GM23338 (cell line): ENCODE measurements at regions not wholly inside any gene's neighbourhood (a gene's known extent, or its start where the extent isn't known, plus 50 kb on each side); places are given as distances from the start of the nearest gene placed in this dataset.

Experiments used
- ATAC-seq: fragments of 200-7000 bp; cut with Tn5 transposase; 3 replicates; pipeline ENCODE4 v1.9.1; 2020
- DNase-seq: peaks from one replicate; pipeline ENCODE4 v3.0.0-alpha.2; 2015; ENCODE audit warnings: low spot score
- H2AFZ ChIP-seq: fragments of 200-600 bp; sonication (generic); 2 replicates; pipeline ENCODE4 v1.8.0; 2016; ENCODE audit warnings: antibody characterized with exemption, mild to moderate bottlenecking, moderate library complexity
- H3F3A ChIP-seq: fragments of 200-600 bp; sonication (generic); replicated peaks from 2 replicates; pipeline ENCODE4 v1.8.0; 2017; ENCODE audit warnings: antibody characterized with exemption, mixed run types, low read depth
- H3K27ac ChIP-seq: fragments of 200-600 bp; sonication (generic); 2 replicates; pipeline ENCODE4 v1.6.1; 2016; ENCODE audit warnings: low read depth
- H3K27me3 ChIP-seq: fragments of 200-600 bp; sonication (generic); 2 replicates; pipeline ENCODE4 v1.8.0; 2016; ENCODE audit warnings: mild to moderate bottlenecking, mixed run types, moderate library complexity; ENCODE audit not compliant: insufficient read depth
- H3K36me3 ChIP-seq: fragments of 200-600 bp; sonication (generic); 2 replicates; pipeline ENCODE4 v1.8.0; 2016; ENCODE audit warnings: mild to moderate bottlenecking; ENCODE audit not compliant: insufficient read depth
- H3K4me1 ChIP-seq: fragments of 200-600 bp; sonication (generic); 2 replicates; pipeline ENCODE4 v1.8.0; 2016; ENCODE audit warnings: mild to moderate bottlenecking, moderate library complexity; ENCODE audit not compliant: insufficient read depth
- H3K4me2 ChIP-seq: fragments of 200-600 bp; sonication (generic); 2 replicates; pipeline ENCODE4 v1.7.1; 2017; ENCODE audit warnings: mixed run types
- H3K4me3 ChIP-seq: fragments of 200-600 bp; sonication (generic); 2 replicates; pipeline ENCODE4 v1.6.1; 2016; ENCODE audit warnings: mixed run types
- H3K79me2 ChIP-seq: fragments of 200-600 bp; sonication (generic); replicated peaks from 2 replicates; pipeline ENCODE4 v1.8.0; 2017; ENCODE audit warnings: mild to moderate bottlenecking; ENCODE audit not compliant: insufficient read depth
- H3K9me2 ChIP-seq: fragments of 200-600 bp; sonication (generic); 2 replicates; pipeline ENCODE4 v1.8.0; 2017; ENCODE audit not compliant: insufficient read depth
- H4K20me1 ChIP-seq: fragments of 200-600 bp; sonication (generic); replicated peaks from 2 replicates; pipeline ENCODE4 v1.8.0; 2017; ENCODE audit warnings: mild to moderate bottlenecking; ENCODE audit not compliant: insufficient read depth
- H3K27ac Mint-ChIP-seq: 2 replicates; pipeline ENCODE4 v1.8.0; 2020; ENCODE audit warnings: inconsistent platforms, mild to moderate bottlenecking, moderate library complexity, mixed read lengths
- H3K27me3 Mint-ChIP-seq: 3 replicates; pipeline ENCODE4 v1.8.0; 2022; ENCODE audit warnings: low read depth, mild to moderate bottlenecking, moderate library complexity, mixed read lengths, inconsistent platforms; ENCODE audit not compliant: insufficient read depth, poor library complexity
- H3K36me3 Mint-ChIP-seq: 3 replicates; pipeline ENCODE4 v1.8.0; 2021; ENCODE audit warnings: low read depth, mild to moderate bottlenecking, inconsistent platforms, moderate library complexity, mixed read lengths
- H3K4me1 Mint-ChIP-seq: 3 replicates; pipeline ENCODE4 v1.8.0; 2020; ENCODE audit warnings: mild to moderate bottlenecking, inconsistent platforms, mixed read lengths
- H3K4me3 Mint-ChIP-seq: 3 replicates; pipeline ENCODE4 v1.8.0; 2021; ENCODE audit warnings: moderate library complexity, mild to moderate bottlenecking, inconsistent platforms, mixed read lengths
- H3K9me3 Mint-ChIP-seq: 3 replicates; pipeline ENCODE4 v1.8.0; 2020; ENCODE audit warnings: moderate library complexity, mild to moderate bottlenecking, inconsistent platforms, mixed read lengths
- CREB1 ChIP-seq: fragments of 250-450 bp; sonication (Bioruptor Pico); IDR thresholded peaks from 2 replicates; pipeline ENCODE4 v1.5.0; 2020; ENCODE audit warnings: low read depth, mild to moderate bottlenecking, moderate library complexity
- ETS1 ChIP-seq: IDR thresholded peaks from 2 replicates; pipeline ENCODE4 v1.6.1; 2016; ENCODE audit warnings: antibody characterized with exemption
- EZH2 ChIP-seq: fragments of 200-600 bp; sonication (generic); IDR thresholded peaks from one replicate; pipeline ENCODE4 v1.8.0; 2017; ENCODE audit warnings: antibody characterized with exemption, mild to moderate bottlenecking, low read depth; ENCODE audit not compliant: unreplicated experiment
- EZH2phosphoT487 ChIP-seq: fragments of 200-600 bp; sonication (generic); IDR thresholded peaks from one replicate; pipeline ENCODE4 v1.8.1; 2018; ENCODE audit warnings: antibody characterized with exemption; ENCODE audit not compliant: unreplicated experiment
- JUNB ChIP-seq: IDR thresholded peaks from one replicate; pipeline ENCODE4 v1.6.1; 2016; ENCODE audit warnings: antibody characterized with exemption; ENCODE audit not compliant: unreplicated experiment
- NANOG ChIP-seq: IDR thresholded peaks from 2 replicates; pipeline ENCODE4 v1.6.1; 2016; ENCODE audit warnings: antibody characterized with exemption, borderline replicate concordance
- POLR2AphosphoS5 ChIP-seq: IDR thresholded peaks from 2 replicates; pipeline ENCODE4 v1.6.1; 2016; ENCODE audit warnings: antibody characterized with exemption, low read depth
- STAT1 ChIP-seq: IDR thresholded peaks from one replicate; pipeline ENCODE4 v1.6.1; 2016; ENCODE audit warnings: antibody characterized with exemption; ENCODE audit not compliant: unreplicated experiment
- ZNF114 ChIP-seq: fragments of 250-450 bp; sonication (Bioruptor Pico); IDR thresholded peaks from 2 replicates; pipeline ENCODE4 v1.5.0; 2020; ENCODE audit warnings: mild to moderate bottlenecking, moderate library complexity
- ZNF331 ChIP-seq: fragments of 250-450 bp; sonication (Bioruptor Pico); IDR thresholded peaks from 2 replicates; pipeline ENCODE4 v1.5.0; 2020; ENCODE audit warnings: low read depth, mild to moderate bottlenecking, moderate library complexity
- TF ChIP-seq, protein P1 (sequence below): fragments of 250-450 bp; sonication (Bioruptor Pico); IDR thresholded peaks from 2 replicates; pipeline ENCODE4 v1.5.0; 2020; ENCODE audit warnings: mild to moderate bottlenecking, moderate library complexity
- TF ChIP-seq, protein P2 (sequence below): IDR thresholded peaks from one replicate; pipeline ENCODE4 v1.6.1; 2018; ENCODE audit warnings: antibody characterized with exemption; ENCODE audit not compliant: unreplicated experiment
- TF ChIP-seq, protein P3 (sequence below), 2 experiments: fragments of 200-600 bp in 1 of 2; sonication (generic) in 1 of 2; conservative IDR thresholded peaks; 2 replicates each; pipeline versions ENCODE4 v1.5.1 to v1.6.1; 2016 to 2017; ENCODE audit warnings: antibody characterized with exemption in 2 of 2, low read depth in 2 of 2, mild to moderate bottlenecking in 2 of 2, moderate library complexity in 1 of 2

GRCh38 chr10:3509355-3509754, 275.7 kb downstream of the KLF6 start:
- Histone ChIP-seq H4K20me1 (no peaks in the 10 kb centered on the region), H3K27me3 (no peaks in the 10 kb centered on the region), H3K4me1 (no peaks in the 10 kb centered on the region), H3K36me3 (no peaks in the 10 kb centered on the region), H3K27ac (no peak overlapping the region), H3K4me3 (no peak overlapping the region), H3K9me2 (peaks cover 7% of the 10 kb centered on the region; the same call in 1 of the 2 replicates), H3F3A (no peaks in the 10 kb centered on the region), H3K4me2 (no peak overlapping the region), H3K79me2 (no peaks in the 10 kb centered on the region), H2AFZ (no peak overlapping the region)
- Mint-ChIP-seq H3K27ac (no peak overlapping the region), H3K36me3 (no peaks in the 10 kb centered on the region), H3K4me1 (0 out of 3 replicates have a peak, but pooled peaks cover under 1% of the 10 kb centered on the region), H3K9me3 (peaks cover 7% of the 10 kb centered on the region; the same call in 2 of the 3 replicates), H3K4me3 (no peak overlapping the region), H3K27me3 (peaks cover 3% of the 10 kb centered on the region)
- TF ChIP-seq ZNF114 (CRISPR knock-in tag) (no peak), ETS1 (no peak), POLR2AphosphoS5 (no peak), EZH2 (no peak), ZNF331 (no peak), NANOG (no peak), CREB1 (CRISPR knock-in tag) (no peak), STAT1 (no peak), EZH2phosphoT487 (no peak), JUNB (no peak)
- TF ChIP-seq, protein P1, sequence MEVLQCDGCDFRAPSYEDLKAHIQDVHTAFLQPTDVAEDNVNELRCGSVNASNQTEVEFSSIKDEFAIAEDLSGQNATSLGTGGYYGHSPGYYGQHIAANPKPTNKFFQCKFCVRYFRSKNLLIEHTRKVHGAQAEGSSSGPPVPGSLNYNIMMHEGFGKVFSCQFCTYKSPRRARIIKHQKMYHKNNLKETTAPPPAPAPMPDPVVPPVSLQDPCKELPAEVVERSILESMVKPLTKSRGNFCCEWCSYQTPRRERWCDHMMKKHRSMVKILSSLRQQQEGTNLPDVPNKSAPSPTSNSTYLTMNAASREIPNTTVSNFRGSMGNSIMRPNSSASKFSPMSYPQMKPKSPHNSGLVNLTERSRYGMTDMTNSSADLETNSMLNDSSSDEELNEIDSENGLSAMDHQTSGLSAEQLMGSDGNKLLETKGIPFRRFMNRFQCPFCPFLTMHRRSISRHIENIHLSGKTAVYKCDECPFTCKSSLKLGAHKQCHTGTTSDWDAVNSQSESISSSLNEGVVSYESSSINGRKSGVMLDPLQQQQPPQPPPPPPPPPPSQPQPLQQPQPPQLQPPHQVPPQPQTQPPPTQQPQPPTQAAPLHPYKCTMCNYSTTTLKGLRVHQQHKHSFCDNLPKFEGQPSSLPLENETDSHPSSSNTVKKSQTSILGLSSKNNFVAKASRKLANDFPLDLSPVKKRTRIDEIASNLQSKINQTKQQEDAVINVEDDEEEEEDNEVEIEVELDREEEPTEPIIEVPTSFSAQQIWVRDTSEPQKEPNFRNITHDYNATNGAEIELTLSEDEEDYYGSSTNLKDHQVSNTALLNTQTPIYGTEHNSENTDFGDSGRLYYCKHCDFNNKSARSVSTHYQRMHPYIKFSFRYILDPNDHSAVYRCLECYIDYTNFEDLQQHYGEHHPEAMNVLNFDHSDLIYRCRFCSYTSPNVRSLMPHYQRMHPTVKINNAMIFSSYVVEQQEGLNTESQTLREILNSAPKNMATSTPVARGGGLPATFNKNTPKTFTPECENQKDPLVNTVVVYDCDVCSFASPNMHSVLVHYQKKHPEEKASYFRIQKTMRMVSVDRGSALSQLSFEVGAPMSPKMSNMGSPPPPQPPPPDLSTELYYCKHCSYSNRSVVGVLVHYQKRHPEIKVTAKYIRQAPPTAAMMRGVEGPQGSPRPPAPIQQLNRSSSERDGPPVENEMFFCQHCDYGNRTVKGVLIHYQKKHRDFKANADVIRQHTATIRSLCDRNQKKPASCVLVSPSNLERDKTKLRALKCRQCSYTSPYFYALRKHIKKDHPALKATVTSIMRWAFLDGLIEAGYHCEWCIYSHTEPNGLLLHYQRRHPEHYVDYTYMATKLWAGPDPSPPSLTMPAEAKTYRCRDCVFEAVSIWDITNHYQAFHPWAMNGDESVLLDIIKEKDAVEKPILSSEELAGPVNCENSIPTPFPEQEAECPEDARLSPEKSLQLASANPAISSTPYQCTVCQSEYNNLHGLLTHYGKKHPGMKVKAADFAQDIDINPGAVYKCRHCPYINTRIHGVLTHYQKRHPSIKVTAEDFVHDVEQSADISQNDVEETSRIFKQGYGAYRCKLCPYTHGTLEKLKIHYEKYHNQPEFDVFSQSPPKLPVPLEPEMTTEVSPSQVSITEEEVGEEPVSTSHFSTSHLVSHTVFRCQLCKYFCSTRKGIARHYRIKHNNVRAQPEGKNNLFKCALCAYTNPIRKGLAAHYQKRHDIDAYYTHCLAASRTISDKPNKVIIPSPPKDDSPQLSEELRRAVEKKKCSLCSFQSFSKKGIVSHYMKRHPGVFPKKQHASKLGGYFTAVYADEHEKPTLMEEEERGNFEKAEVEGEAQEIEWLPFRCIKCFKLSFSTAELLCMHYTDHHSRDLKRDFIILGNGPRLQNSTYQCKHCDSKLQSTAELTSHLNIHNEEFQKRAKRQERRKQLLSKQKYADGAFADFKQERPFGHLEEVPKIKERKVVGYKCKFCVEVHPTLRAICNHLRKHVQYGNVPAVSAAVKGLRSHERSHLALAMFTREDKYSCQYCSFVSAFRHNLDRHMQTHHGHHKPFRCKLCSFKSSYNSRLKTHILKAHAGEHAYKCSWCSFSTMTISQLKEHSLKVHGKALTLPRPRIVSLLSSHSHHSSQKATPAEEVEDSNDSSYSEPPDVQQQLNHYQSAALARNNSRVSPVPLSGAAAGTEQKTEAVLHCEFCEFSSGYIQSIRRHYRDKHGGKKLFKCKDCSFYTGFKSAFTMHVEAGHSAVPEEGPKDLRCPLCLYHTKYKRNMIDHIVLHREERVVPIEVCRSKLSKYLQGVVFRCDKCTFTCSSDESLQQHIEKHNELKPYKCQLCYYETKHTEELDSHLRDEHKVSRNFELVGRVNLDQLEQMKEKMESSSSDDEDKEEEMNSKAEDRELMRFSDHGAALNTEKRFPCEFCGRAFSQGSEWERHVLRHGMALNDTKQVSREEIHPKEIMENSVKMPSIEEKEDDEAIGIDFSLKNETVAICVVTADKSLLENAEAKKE: no peak
- TF ChIP-seq, protein P2, sequence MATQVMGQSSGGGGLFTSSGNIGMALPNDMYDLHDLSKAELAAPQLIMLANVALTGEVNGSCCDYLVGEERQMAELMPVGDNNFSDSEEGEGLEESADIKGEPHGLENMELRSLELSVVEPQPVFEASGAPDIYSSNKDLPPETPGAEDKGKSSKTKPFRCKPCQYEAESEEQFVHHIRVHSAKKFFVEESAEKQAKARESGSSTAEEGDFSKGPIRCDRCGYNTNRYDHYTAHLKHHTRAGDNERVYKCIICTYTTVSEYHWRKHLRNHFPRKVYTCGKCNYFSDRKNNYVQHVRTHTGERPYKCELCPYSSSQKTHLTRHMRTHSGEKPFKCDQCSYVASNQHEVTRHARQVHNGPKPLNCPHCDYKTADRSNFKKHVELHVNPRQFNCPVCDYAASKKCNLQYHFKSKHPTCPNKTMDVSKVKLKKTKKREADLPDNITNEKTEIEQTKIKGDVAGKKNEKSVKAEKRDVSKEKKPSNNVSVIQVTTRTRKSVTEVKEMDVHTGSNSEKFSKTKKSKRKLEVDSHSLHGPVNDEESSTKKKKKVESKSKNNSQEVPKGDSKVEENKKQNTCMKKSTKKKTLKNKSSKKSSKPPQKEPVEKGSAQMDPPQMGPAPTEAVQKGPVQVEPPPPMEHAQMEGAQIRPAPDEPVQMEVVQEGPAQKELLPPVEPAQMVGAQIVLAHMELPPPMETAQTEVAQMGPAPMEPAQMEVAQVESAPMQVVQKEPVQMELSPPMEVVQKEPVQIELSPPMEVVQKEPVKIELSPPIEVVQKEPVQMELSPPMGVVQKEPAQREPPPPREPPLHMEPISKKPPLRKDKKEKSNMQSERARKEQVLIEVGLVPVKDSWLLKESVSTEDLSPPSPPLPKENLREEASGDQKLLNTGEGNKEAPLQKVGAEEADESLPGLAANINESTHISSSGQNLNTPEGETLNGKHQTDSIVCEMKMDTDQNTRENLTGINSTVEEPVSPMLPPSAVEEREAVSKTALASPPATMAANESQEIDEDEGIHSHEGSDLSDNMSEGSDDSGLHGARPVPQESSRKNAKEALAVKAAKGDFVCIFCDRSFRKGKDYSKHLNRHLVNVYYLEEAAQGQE: no peak
- TF ChIP-seq, protein P3, sequence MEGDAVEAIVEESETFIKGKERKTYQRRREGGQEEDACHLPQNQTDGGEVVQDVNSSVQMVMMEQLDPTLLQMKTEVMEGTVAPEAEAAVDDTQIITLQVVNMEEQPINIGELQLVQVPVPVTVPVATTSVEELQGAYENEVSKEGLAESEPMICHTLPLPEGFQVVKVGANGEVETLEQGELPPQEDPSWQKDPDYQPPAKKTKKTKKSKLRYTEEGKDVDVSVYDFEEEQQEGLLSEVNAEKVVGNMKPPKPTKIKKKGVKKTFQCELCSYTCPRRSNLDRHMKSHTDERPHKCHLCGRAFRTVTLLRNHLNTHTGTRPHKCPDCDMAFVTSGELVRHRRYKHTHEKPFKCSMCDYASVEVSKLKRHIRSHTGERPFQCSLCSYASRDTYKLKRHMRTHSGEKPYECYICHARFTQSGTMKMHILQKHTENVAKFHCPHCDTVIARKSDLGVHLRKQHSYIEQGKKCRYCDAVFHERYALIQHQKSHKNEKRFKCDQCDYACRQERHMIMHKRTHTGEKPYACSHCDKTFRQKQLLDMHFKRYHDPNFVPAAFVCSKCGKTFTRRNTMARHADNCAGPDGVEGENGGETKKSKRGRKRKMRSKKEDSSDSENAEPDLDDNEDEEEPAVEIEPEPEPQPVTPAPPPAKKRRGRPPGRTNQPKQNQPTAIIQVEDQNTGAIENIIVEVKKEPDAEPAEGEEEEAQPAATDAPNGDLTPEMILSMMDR (conservative IDR thresholded peaks at IDR 0.05; ENCODE audit: low read depth in 2 of 2): no peak
- ATAC-seq (no peak), DNase-seq (no peak)
